ENCODE measurements at regions not wholly inside any gene's neighbourhood (a gene's known extent, or its start where the extent isn't known, plus 50 kb on each side); places are given as distances from the start of the nearest gene placed in this dataset.

DNA sequence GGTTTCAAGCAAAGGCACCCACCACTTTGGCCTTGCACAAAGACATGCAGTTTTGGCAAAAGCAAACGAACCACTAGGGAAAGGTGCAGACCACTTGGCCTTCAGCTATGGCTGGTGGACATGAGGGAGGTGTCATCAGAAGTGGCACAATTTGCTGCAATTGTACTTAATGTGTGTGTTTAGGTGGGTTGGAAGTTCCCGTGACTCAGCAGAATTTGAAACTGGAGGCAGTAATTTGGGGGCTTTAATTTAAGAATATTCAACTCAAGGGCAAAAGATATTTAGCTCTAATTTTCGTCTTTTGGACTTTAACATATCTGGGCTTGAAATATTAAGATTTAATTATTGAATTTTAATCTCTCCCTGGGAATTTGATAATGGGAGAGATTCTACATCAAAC is 115.6 kb upstream of the NOCT start:
- no peak overlapping the region for H3K9ac ChIP-seq (ENCODE audit: low read depth, low read length, poor library complexity, severe bottlenecking)
- TF ChIP-seq EZH2phosphoT487 (IDR thresholded peaks at IDR 0.05; ENCODE audit: borderline replicate concordance), result no peak
- TF ChIP-seq, protein P1, sequence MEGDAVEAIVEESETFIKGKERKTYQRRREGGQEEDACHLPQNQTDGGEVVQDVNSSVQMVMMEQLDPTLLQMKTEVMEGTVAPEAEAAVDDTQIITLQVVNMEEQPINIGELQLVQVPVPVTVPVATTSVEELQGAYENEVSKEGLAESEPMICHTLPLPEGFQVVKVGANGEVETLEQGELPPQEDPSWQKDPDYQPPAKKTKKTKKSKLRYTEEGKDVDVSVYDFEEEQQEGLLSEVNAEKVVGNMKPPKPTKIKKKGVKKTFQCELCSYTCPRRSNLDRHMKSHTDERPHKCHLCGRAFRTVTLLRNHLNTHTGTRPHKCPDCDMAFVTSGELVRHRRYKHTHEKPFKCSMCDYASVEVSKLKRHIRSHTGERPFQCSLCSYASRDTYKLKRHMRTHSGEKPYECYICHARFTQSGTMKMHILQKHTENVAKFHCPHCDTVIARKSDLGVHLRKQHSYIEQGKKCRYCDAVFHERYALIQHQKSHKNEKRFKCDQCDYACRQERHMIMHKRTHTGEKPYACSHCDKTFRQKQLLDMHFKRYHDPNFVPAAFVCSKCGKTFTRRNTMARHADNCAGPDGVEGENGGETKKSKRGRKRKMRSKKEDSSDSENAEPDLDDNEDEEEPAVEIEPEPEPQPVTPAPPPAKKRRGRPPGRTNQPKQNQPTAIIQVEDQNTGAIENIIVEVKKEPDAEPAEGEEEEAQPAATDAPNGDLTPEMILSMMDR (conservative IDR thresholded peaks at IDR 0.05; ENCODE audit: low read length), result no peak
- H3K4me3 ChIP-seq (ENCODE audit: low read length, poor library complexity, severe bottlenecking), result no peak overlapping the region
- no peaks in the 10 kb centered on the region for H3K79me2 ChIP-seq (ENCODE audit: insufficient read depth, low read length)
- H2AFZ ChIP-seq (ENCODE audit: low read length), result no peak overlapping the region
- no peaks in the 10 kb centered on the region for H3K9me3 ChIP-seq (ENCODE audit: insufficient read depth, low read depth, low read length)
- H4K20me1 ChIP-seq (ENCODE audit: insufficient read depth, low read length, poor library complexity, severe bottlenecking), result no peaks in the 10 kb centered on the region
- no peak overlapping the region for H3K4me2 ChIP-seq (ENCODE audit: low read depth, low read length, poor library complexity, severe bottlenecking)
- no peaks in the 10 kb centered on the region for H3K36me3 ChIP-seq (ENCODE audit: insufficient read depth, low read length)
- H3F3A ChIP-seq (ENCODE audit: low read depth), result no peaks in the 10 kb centered on the region
- H3K9me2 ChIP-seq (replicated peaks; ENCODE audit: low read depth, low read length), result no peaks in the 10 kb centered on the region
- no peaks in the 10 kb centered on the region for H3K27me3 ChIP-seq (ENCODE audit: insufficient read depth, low read length, poor library complexity, severe bottlenecking)
- no peaks in the 10 kb centered on the region for H3K4me1 ChIP-seq (ENCODE audit: insufficient read depth, low read length, poor library complexity, severe bottlenecking)

GRCh38 chr4:138898282-138898681 is 117.3 kb upstream of the NOCT start:
- Histone ChIP-seq H3K4me3 (ENCODE audit: low read length, poor library complexity, severe bottlenecking) (no peak overlapping the region), H3K9ac (ENCODE audit: low read depth, low read length, poor library complexity, severe bottlenecking) (no peak overlapping the region), H3K4me1 (ENCODE audit: insufficient read depth, low read length, poor library complexity, severe bottlenecking) (no peaks in the 10 kb centered on the region), H3F3A (ENCODE audit: low read depth) (no peaks in the 10 kb centered on the region), H3K9me2 (replicated peaks; ENCODE audit: low read depth, low read length) (no peaks in the 10 kb centered on the region), H3K9me3 (ENCODE audit: insufficient read depth, low read depth, low read length) (no peaks in the 10 kb centered on the region), H3K4me2 (ENCODE audit: low read depth, low read length, poor library complexity, severe bottlenecking) (no peak overlapping the region), H4K20me1 (ENCODE audit: insufficient read depth, low read length, poor library complexity, severe bottlenecking) (no peaks in the 10 kb centered on the region), H3K79me2 (ENCODE audit: insufficient read depth, low read length) (no peaks in the 10 kb centered on the region), H3K27me3 (ENCODE audit: insufficient read depth, low read length, poor library complexity, severe bottlenecking) (no peaks in the 10 kb centered on the region), H3K36me3 (ENCODE audit: insufficient read depth, low read length) (no peaks in the 10 kb centered on the region), H2AFZ (ENCODE audit: low read length) (no peak overlapping the region)
- no peak for TF ChIP-seq EZH2phosphoT487 (IDR thresholded peaks at IDR 0.05; ENCODE audit: borderline replicate concordance)
- TF ChIP-seq, protein P1 (conservative IDR thresholded peaks at IDR 0.05; ENCODE audit: low read length), result no peak

DNA sequence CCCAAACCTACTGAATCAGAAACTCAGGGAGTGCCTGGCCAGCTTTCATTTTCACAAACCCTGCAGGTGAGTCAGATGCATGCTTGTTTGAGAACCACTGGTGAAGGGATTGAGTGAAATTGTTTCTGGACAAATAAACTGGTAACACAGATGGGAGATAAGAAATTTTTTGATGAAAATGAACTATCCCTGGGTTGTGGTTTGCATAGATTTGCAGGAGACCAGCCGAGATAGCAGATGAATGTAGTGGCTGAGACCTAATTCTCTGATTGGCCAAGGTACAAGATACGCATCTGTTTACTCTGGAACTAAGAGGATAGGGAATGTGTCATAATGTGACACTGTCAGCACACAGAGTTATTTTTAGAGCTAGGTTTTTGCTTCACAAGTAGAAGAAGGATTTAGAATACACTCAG is 117.8 kb upstream of the NOCT start:
- Histone ChIP-seq H3K4me1 (ENCODE audit: insufficient read depth, low read length, poor library complexity, severe bottlenecking) (no peaks in the 10 kb centered on the region), H3F3A (ENCODE audit: low read depth) (no peaks in the 10 kb centered on the region), H3K27me3 (ENCODE audit: insufficient read depth, low read length, poor library complexity, severe bottlenecking) (no peaks in the 10 kb centered on the region), H3K9me2 (replicated peaks; ENCODE audit: low read depth, low read length) (no peaks in the 10 kb centered on the region), H4K20me1 (ENCODE audit: insufficient read depth, low read length, poor library complexity, severe bottlenecking) (no peaks in the 10 kb centered on the region), H3K4me2 (ENCODE audit: low read depth, low read length, poor library complexity, severe bottlenecking) (no peak overlapping the region), H3K9ac (ENCODE audit: low read depth, low read length, poor library complexity, severe bottlenecking) (no peak overlapping the region), H3K79me2 (ENCODE audit: insufficient read depth, low read length) (no peaks in the 10 kb centered on the region), H3K4me3 (ENCODE audit: low read length, poor library complexity, severe bottlenecking) (no peak overlapping the region), H3K9me3 (ENCODE audit: insufficient read depth, low read depth, low read length) (no peaks in the 10 kb centered on the region), H3K36me3 (ENCODE audit: insufficient read depth, low read length) (no peaks in the 10 kb centered on the region), H2AFZ (ENCODE audit: low read length) (no peak overlapping the region)
- TF ChIP-seq EZH2phosphoT487 (IDR thresholded peaks at IDR 0.05; ENCODE audit: borderline replicate concordance), result no peak
- TF ChIP-seq, protein P1 (conservative IDR thresholded peaks at IDR 0.05; ENCODE audit: low read length), result no peak
